SK-N-MC (cell line): ENCODE measurements at regions not wholly inside any gene's neighbourhood (a gene's known extent, or its start where the extent isn't known, plus 50 kb on each side); places are given as distances from the start of the nearest gene placed in this dataset.
"Not testable (repeated sequence)": the region's sequence is repeated elsewhere in the genome, so short reads cannot be mapped to it uniquely, and the experiment has no call there.

Experiments used
- DNase-seq: peaks from one replicate; pipeline ENCODE4 v3.0.0-alpha.2; 2011; ENCODE audit warnings: low read depth, low spot score
- H3K27ac ChIP-seq: fragments of 200-600 bp; sonication (generic); 2 replicates; pipeline ENCODE4 v1.5.1; 2016; ENCODE audit warnings: mixed run types
- H3K36me3 ChIP-seq: fragments of 200-600 bp; sonication (generic); 2 replicates; pipeline ENCODE4 v1.6.1; 2017; ENCODE audit warnings: antibody characterized with exemption, low read length, mixed read lengths; ENCODE audit not compliant: insufficient read depth
- H3K4me3 ChIP-seq: fragments of 200-600 bp; sonication (generic); 2 replicates; pipeline ENCODE4 v1.5.1; 2016
- H3K9ac ChIP-seq: fragments of 200-600 bp; sonication (generic); 2 replicates; pipeline ENCODE4 v1.8.0; 2017; ENCODE audit warnings: mixed run types, mixed read lengths; ENCODE audit not compliant: insufficient read length
- H3K9me3 ChIP-seq: fragments of 200-600 bp; sonication (generic); 2 replicates; pipeline ENCODE4 v1.6.1; 2017; ENCODE audit warnings: low read depth, mild to moderate bottlenecking, antibody characterized with exemption, low read length, moderate library complexity, mixed read lengths
- EZH2 ChIP-seq: fragments of 200-600 bp; sonication (generic); IDR thresholded peaks from one replicate; pipeline ENCODE4 v1.6.1; 2017; ENCODE audit warnings: antibody characterized with exemption
- FOXP2 ChIP-seq: optimal IDR thresholded peaks from 2 replicates; pipeline ENCODE3; 2011; ENCODE audit warnings: mild to moderate bottlenecking, moderate library complexity; ENCODE audit not compliant: insufficient read depth; ENCODE audit errors: extremely low read length, control extremely low read depth
- POLR2AphosphoS5 ChIP-seq: IDR thresholded peaks from 2 replicates; pipeline ENCODE4 v1.6.1; 2012; ENCODE audit warnings: mild to moderate bottlenecking, low read depth, low read length, borderline replicate concordance

GRCh38 chr14:34055157-34055950 lies 104.5 kb upstream of the EGLN3 start:
- Histone ChIP-seq H3K36me3 (no peaks in the 10 kb centered on the region), H3K4me3 (no peak overlapping the region), H3K27ac (no peak overlapping the region), H3K9me3 (no peaks in the 10 kb centered on the region), H3K9ac (no peak overlapping the region)
- TF ChIP-seq EZH2 (no peak), POLR2AphosphoS5 (no peak), FOXP2 (no peak)
- no peak for DNase-seq

GRCh38 chr14:34053666-34054065 lies 102.8 kb upstream of the EGLN3 start:
- TF ChIP-seq EZH2 (no peak), FOXP2 (no peak), POLR2AphosphoS5 (no peak)
- H3K4me3 ChIP-seq = no peak overlapping the region
- no peak overlapping the region for H3K9ac ChIP-seq
- no peaks in the 10 kb centered on the region for H3K9me3 ChIP-seq
- no peak for DNase-seq
- no peaks in the 10 kb centered on the region for H3K36me3 ChIP-seq
- H3K27ac ChIP-seq = no peak overlapping the region

- no peak overlapping the region for H3K27ac ChIP-seq
Observed at GRCh38 chr14:34052658-34053014, 101.8 kb upstream of the EGLN3 start.

GRCh38 chr14:34051966-34052657 lies 101.2 kb upstream of the EGLN3 start:
- no peak overlapping the region for H3K27ac ChIP-seq

More at GRCh38 chr14:34052658-34053014, 101.8 kb upstream of the EGLN3 start:
- no peak for DNase-seq
- no peaks in the 10 kb centered on the region for H3K36me3 ChIP-seq
- TF ChIP-seq EZH2 (no peak), FOXP2 (no peak)
- no peak overlapping the region for H3K4me3 ChIP-seq
- no peaks in the 10 kb centered on the region for H3K9me3 ChIP-seq
- no peak overlapping the region for H3K9ac ChIP-seq

GRCh38 chr14:34050606-34051005 lies 99.7 kb upstream of the EGLN3 start:
- Histone ChIP-seq H3K9ac (no peak overlapping the region), H3K9me3 (no peaks in the 10 kb centered on the region), H3K27ac (no peak overlapping the region), H3K4me3 (no peak overlapping the region), H3K36me3 (no peaks in the 10 kb centered on the region)
- DNase-seq = no peak
- TF ChIP-seq POLR2AphosphoS5 (no peak), EZH2 (no peak), FOXP2 (no peak)

More at GRCh38 chr14:34051966-34052657, 101.2 kb upstream of the EGLN3 start:
- H3K36me3 ChIP-seq = no peaks in the 10 kb centered on the region
- no peak overlapping the region for H3K4me3 ChIP-seq
- DNase-seq = no peak
- no peaks in the 10 kb centered on the region for H3K9me3 ChIP-seq
- no peak overlapping the region for H3K9ac ChIP-seq
- TF ChIP-seq FOXP2 (no peak), EZH2 (no peak), POLR2AphosphoS5 (no peak)

- Histone ChIP-seq H3K9me3 (no peaks in the 10 kb centered on the region), H3K9ac (no peak overlapping the region), H3K36me3 (no peaks in the 10 kb centered on the region), H3K27ac (no peak overlapping the region), H3K4me3 (no peak overlapping the region)
- no peak for TF ChIP-seq FOXP2
- TF ChIP-seq EZH2 = no peak
- no peak for TF ChIP-seq POLR2AphosphoS5
- no peak for DNase-seq
Observed at GRCh38 chr14:34049790-34050189, 98.9 kb upstream of the EGLN3 start.

GRCh38 chr14:34049187-34049586 lies 98.3 kb upstream of the EGLN3 start:
- not testable (repeated sequence) for H3K27ac ChIP-seq, H3K36me3 ChIP-seq, H3K9ac ChIP-seq, H3K9me3 ChIP-seq, DNase-seq, H3K4me3 ChIP-seq

GRCh38 chr14:34046799-34047520 lies 96.1 kb upstream of the EGLN3 start:
- DNase-seq = no peak
- Histone ChIP-seq H3K4me3 (no peak overlapping the region), H3K9ac (no peak overlapping the region), H3K9me3 (no peaks in the 10 kb centered on the region), H3K27ac (no peak overlapping the region), H3K36me3 (no peaks in the 10 kb centered on the region)
- TF ChIP-seq FOXP2 (no peak), POLR2AphosphoS5 (no peak), EZH2 (no peak)
